ENCODE measurements at regions not wholly inside any gene's neighbourhood (a gene's known extent, or its start where the extent isn't known, plus 50 kb on each side); places are given as distances from the start of the nearest gene placed in this dataset.
A peak's percentile ranks its signal among the peaks of the same experiment; 100 is the strongest.
"Not testable (repeated sequence)": the region's sequence is repeated elsewhere in the genome, so short reads cannot be mapped to it uniquely, and the experiment has no call there.

GRCh38 chr5:17895288-17896033 is 261.2 kb downstream of the TAF11L14 start:
- DNase-seq: no peak

GRCh38 chr5:17896605-17897004 is 262.3 kb downstream of the TAF11L14 start:
- no peak for DNase-seq

GRCh38 chr5:17897776-17898175 is 263.5 kb downstream of the TAF11L14 start:
- DNase-seq: no peak

- DNase-seq: no peak
Measured at GRCh38 chr5:17898766-17899165, 264.5 kb downstream of the TAF11L14 start.

GRCh38 chr5:17907094-17907493 is 272.8 kb downstream of the TAF11L14 start:
- DNase-seq: no peak

GRCh38 chr5:17910318-17910717 is 276.1 kb downstream of the TAF11L14 start:
- DNase-seq: no peak

- DNase-seq: no peak
Measured at GRCh38 chr5:17912794-17913193, 278.5 kb downstream of the TAF11L14 start.

- no peak for DNase-seq
Measured at GRCh38 chr5:17916446-17916845, 282.2 kb downstream of the TAF11L14 start.

- no peak for DNase-seq
Measured at GRCh38 chr5:17917465-17917864, 283.2 kb downstream of the TAF11L14 start.

GRCh38 chr5:17918373-17919104 is 284.3 kb downstream of the TAF11L14 start:
- peak; percentile 22 for DNase-seq

GRCh38 chr5:17925276-17925675 is 291.0 kb downstream of the TAF11L14 start:
- no peak for DNase-seq

GRCh38 chr5:17928581-17928981 is 294.3 kb downstream of the TAF11L14 start:
- peak; percentile 82 for DNase-seq

- DNase-seq: no peak
Measured at GRCh38 chr5:17929171-17929570, 294.9 kb downstream of the TAF11L14 start.

- no peak for DNase-seq
Measured at GRCh38 chr5:17930346-17930745, 296.1 kb downstream of the TAF11L14 start.

GRCh38 chr5:17944046-17944445 is 309.8 kb downstream of the TAF11L14 start:
- no peak for DNase-seq

- no peak for DNase-seq
Measured at GRCh38 chr5:17947029-17947428, 312.8 kb downstream of the TAF11L14 start.

- no peak for DNase-seq
Measured at GRCh38 chr5:17951392-17952169, 317.3 kb downstream of the TAF11L14 start.

- no peak for DNase-seq
Measured at GRCh38 chr5:17952231-17952630, 318.0 kb downstream of the TAF11L14 start.

- DNase-seq: no peak
Measured at GRCh38 chr5:17964067-17964466, 329.8 kb downstream of the TAF11L14 start.

GRCh38 chr5:17966640-17967402 is 332.6 kb downstream of the TAF11L14 start:
- no peak for DNase-seq

- no peak for DNase-seq
Measured at GRCh38 chr5:17976404-17976803, 342.1 kb downstream of the TAF11L14 start.

- DNase-seq: no peak
Measured at GRCh38 chr5:17978954-17979353, 344.7 kb downstream of the TAF11L14 start.

- DNase-seq: not testable (repeated sequence)
Measured at GRCh38 chr5:17982626-17983025, 348.4 kb downstream of the TAF11L14 start.

Data from right hindlimb (tissue), 1 donor.